Umbilical cord (tissue), 1 donor: ENCODE measurements at regions not wholly inside any gene's neighbourhood (a gene's known extent, or its start where the extent isn't known, plus 50 kb on each side); places are given as distances from the start of the nearest gene placed in this dataset.

Experiments used
- DNase-seq: peaks from one replicate; pipeline ENCODE4 v3.0.0-alpha.2; 2015; ENCODE audit warnings: low spot score

DNA sequence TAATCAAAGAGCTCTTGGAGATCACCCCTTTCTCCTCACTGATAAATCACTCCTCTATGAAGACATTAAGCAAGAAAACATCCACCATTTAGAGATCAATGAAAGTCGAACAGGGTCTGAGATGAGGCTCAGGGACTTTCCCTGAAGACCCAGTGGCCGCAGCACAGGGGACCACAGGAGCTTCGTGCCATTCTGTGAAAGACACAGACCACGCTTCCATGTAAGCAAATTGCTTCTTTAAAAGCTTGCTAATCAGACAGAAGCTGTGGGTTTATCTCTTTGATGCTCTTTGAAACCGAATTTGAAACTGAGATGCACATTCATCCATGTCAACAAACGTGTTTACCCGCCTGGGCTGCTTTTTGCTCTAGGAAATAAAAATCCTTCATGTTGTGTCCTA is 231.9 kb upstream of the PPP2R2D start:
- DNase-seq = no peak

- no peak for DNase-seq
Measured at GRCh38 chr10:131669838-131670237, 231.0 kb upstream of the PPP2R2D start.

GRCh38 chr10:131670341-131670740 is 230.5 kb upstream of the PPP2R2D start:
- DNase-seq = no peak

DNA sequence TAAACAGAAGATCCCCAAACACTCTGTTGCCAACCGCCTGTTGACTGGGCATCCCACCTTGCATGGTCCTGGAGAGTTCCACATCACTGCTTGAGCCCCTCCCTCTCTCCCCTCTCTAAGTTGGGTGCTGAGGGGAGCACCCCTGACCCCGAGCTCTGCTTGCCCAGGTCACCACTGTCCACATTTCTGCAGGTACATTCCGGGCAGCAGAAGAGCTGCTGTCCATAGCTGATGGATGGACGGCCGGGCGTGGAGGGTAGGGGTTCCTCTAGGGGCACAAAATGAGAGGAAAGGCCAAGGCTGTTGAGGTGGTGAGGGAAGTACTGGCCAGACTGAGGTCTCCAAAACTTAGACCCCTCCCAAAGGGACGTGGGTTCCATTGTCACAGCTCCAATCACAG is 227.4 kb upstream of the PPP2R2D start:
- DNase-seq = no peak

DNA sequence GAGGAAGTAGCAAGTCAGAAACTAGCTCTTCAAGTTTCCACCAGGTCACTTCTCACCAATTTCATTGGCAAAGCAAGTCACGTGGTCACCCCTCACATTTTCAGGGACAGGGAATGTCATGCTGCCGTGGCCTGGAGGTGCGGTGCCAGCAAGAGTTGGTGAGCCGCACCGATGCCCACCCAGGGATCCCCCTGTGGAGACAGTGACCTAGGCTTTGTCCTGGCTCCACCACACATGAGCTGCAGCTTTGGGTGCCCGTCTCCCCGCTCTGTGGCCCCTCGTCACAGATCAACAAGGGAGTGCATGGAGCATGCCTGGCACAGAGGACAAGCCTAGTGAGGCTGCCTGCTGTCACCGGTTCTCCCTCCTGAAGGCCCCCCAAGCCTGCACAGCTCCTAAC is 226.7 kb upstream of the PPP2R2D start:
- DNase-seq = no peak

DNA sequence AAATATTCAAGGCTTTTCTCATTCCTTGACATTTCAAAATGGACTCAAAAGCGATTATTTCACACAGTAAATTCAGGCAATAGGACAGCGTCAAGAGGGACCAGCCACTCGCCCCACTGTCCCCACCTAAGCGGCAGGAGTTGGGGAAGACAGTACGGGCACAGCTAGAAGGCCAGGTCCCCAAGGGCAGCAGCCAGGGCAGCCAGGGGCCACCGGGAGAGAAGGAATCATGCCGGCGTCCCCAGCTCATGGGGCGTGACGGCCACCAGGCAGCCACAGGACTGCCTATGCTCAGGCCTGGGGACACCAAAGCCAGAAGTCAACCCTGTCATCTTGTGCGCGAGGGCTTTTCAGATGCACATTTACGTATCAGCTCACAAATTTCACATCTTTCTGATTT is 225.7 kb upstream of the PPP2R2D start:
- no peak for DNase-seq

GRCh38 chr10:131676046-131676799 is 224.6 kb upstream of the PPP2R2D start:
- no peak for DNase-seq

DNA sequence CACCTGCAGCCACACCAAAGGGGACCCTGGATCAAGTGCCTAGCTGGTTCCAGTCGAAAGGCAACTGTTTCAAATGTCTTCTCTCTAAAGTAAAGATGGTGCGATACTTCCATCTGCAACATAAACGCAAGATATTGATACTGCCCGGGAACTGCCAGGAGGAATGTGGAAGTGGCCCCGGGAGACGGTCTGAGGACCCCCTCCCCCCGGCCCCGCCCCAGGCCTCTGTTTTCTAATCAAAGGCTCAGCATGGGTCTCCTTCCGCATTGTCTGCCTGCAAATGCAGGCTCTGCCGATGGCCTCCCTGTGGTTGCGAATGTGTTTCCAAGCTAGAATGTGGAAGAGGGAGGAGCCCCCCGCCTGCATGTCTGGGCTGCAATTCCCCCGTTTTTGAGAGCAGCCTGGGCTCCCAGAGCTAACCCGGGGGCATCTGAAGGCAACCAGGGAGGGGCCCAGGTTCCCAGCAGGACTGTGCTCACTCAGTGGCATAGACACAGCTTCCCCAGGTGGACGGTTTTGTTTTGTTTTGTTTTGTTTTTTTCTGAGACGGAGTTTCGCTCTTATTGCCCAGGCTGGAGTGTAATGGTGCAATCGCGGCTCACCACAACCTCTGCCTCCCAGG is 223.9 kb upstream of the PPP2R2D start:
- no peak for DNase-seq

DNA sequence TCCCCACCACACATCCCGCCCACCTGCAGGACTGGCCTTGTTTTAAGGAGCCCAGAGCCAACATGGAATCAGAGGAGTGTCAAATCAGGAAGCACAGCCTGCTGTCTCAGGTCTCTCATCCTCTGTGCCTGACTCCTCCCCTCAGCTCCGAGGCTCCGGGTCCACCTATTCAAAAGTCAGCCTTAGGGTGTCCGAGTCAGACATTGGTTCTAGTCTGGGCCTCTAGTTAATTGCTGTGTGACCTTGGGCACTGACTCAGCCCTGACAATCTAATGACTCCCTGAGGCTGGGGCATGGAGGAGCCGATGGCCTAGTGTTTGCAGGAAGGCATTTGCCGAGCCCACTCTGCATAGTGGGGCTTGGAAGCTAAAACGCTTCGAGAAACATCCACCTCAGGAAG is 223.1 kb upstream of the PPP2R2D start:
- DNase-seq = no peak

DNA sequence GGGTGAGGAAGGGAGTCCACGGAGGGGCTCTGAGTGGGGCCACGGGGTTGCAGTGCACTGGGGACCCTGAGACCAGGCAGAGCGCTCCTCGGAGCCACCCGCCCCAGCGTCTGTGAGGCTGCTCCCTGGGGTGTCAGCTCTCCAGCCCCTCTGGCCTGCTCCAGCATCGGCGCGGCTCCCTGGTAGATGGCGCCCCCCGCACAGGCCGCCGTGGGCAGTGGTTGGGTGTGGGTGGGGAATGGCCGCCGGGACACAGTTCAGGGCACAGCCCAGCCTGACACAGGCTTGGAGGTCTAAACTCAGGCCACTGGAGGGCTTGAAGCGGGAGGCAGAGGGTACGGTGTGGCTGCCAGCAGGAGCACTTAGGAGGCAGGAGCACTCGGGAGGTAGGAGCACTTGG is 222.6 kb upstream of the PPP2R2D start:
- no peak for DNase-seq

- DNase-seq = no peak
Measured at GRCh38 chr10:131678613-131679012, 222.2 kb upstream of the PPP2R2D start.

- no peak for DNase-seq
Measured at GRCh38 chr10:131679926-131680325, 220.9 kb upstream of the PPP2R2D start.

DNA sequence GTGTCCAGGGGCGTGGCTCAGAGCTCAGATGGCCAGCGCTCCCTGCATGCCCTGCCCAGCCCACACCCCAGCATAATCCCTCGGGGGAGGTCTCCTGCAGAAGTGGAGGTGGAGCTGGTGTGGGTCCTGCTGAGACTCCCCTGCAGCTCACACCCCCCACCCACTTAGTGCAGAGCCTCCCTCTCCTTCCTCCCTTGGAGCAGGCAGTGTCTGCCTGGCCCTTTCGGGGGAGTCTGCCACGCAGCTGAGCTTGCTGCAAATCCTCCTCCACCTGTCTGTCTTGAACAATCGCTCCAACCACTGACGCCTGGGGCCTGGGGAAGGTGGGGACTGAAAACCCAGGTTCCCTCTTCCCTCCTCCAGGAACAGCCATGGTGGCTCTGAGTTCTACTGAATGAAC is 219.7 kb upstream of the PPP2R2D start:
- no peak for DNase-seq

DNA sequence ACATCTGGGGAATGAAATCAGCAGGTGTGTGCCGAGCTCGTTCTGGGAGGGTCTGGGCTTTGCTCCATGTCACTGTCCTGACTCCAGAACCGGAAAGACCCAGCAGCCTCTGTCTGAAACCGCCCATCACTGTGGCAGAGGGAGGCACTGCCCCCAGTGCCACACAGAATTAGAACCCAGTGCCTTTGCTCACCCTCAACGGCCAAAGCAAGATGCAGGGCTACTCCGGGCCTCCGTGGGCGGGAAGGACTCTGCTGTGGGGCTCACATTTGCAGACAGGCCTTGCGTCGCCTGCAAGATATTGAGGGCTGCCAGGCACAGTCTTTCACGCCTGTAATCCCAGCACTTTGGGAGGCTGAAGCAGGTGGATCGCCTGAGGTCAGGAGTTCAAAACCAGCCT is 219.2 kb upstream of the PPP2R2D start:
- DNase-seq = no peak

DNA sequence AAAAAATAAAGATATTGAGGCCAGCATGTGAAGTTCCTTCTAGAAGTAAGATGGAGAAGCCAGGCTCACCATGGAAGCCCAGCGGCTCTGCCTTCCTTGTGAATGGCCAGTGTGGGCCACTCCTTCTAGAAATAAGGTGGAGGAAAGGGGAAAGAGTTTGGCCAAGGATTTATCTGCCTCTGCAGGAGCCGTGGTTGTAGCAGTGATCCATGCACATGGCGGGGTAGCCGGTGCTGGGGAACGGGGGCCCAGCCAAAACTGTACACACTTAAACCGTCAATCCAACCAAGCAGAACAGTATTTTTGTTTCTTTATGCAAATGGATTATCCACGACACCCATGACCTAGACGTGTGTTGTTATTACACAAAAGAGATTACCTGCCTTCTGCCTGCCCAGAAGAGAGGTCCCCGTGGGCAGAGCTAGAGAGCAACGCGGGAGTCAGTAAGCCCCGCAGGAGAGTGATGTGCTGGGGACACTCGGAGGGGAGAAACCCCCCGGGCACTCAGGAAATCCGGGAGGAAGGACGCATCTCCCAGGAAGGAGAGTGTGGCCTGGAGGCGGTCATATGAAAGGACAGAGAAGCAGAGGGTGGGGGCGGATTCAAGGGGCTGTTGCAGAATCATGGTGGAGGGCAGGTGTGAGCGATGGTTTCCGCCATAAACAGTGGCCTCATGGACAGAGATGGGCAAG is 218.4 kb upstream of the PPP2R2D start:
- no peak for DNase-seq

GRCh38 chr10:131683281-131683861 is 217.4 kb upstream of the PPP2R2D start:
- no peak for DNase-seq

DNA sequence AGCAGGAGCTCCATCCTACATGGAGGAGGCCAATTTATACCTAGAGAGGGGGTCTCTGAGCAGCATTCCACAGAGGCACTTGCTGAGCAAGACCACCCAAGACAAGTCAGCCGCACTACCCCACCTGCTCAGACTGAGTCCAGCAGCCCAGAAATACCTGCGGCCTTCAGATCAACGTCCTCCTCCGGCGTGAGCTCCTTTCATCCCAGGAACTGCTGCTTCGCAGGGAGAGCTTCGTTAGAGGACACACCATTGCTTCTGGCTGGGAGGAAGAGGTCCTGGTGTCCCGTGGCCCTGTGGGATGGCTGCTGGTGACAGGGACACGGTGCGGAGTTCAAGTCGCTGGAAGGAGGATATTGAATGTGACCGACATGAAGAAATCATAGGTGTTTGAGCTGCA is 216.9 kb upstream of the PPP2R2D start:
- no peak for DNase-seq

- DNase-seq = no peak
Measured at GRCh38 chr10:131685007-131685406, 215.8 kb upstream of the PPP2R2D start.

DNA sequence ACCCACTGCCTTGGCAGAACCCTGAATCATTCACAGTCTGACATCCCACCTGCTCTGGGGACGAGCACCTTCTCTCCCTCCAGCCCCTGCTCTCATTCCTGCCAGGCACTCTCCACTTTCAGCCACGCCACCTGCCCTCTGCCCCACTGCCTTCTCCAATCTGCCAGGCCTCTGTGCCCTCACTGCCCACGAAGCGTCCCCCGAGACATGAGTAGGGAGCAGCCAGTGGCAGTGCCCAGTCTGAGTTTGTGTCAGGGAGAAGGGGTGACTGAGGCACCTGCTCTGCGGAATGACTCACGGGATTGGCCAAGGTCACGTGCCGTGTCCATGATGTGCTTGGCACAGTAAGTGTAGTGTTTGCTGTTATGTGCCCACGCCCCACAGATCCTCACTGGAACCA is 215.2 kb upstream of the PPP2R2D start:
- DNase-seq = no peak

- DNase-seq = no peak
Measured at GRCh38 chr10:131686781-131687420, 213.9 kb upstream of the PPP2R2D start.

GRCh38 chr10:131688304-131688703 is 212.5 kb upstream of the PPP2R2D start:
- DNase-seq = no peak

GRCh38 chr10:131689016-131689415 is 211.8 kb upstream of the PPP2R2D start:
- DNase-seq = no peak
